ENCODE measurements at regions not wholly inside any gene's neighbourhood (a gene's known extent, or its start where the extent isn't known, plus 50 kb on each side); places are given as distances from the start of the nearest gene placed in this dataset.
"Not testable (repeated sequence)": the region's sequence is repeated elsewhere in the genome, so short reads cannot be mapped to it uniquely, and the experiment has no call there.

DNA sequence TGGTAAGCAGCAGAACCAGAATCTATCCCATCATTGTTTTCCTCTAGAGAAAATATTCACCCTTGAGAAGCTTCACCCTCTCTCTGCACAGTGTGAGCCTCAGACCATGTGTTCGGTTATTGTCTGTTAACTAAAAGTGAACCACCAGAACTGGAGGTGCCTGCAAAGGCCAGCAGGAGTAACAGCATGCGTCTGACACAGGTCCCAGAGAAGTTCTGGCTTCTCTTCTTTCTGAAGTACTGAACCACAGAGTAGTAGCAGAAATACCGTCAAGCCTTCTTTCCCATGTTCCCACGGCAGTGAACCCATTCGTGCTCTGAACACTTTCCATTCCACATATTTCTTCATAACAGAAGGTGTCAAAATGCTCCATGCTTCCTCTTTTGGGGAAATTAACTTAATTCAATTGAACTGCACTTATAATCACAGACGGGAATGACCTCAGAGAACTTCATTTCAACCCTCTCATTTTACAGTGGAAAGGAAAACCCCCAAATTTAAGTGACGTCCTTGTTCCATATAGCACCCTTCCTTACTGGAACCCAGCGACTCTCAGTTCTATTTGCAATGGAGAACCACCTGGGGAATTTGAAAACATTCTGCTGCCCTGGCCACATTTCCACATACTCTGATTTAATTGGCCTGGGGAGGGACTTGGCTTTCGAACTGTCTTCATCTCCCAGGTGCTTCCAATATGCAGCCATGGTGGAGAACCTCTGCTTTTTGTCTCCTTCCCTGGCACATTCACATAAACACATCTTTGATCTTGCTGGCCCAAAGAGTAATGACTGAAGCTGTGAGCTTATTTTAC, 519.1 kb downstream of the RNF144A start:
- no peak for DNase-seq

DNA sequence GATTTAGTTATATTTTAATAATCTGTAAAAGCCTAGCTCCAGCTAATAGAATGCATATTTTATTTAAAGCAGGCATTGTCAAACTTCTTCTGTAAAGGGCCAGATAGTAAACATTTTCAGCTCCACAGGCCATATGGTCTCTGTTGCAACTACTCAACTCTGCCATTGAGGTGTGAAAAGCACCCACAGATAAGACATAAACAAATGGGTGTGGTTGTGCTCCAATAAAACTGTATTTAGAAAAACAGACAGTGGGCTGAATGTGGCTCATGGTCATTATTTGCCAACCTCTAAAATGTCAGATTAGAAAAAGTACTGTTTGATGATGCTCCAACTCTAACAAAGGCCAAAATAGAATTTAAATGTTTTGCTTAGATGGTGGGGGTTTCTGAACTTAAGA, 519.9 kb downstream of the RNF144A start:
- DNase-seq = no peak

DNA sequence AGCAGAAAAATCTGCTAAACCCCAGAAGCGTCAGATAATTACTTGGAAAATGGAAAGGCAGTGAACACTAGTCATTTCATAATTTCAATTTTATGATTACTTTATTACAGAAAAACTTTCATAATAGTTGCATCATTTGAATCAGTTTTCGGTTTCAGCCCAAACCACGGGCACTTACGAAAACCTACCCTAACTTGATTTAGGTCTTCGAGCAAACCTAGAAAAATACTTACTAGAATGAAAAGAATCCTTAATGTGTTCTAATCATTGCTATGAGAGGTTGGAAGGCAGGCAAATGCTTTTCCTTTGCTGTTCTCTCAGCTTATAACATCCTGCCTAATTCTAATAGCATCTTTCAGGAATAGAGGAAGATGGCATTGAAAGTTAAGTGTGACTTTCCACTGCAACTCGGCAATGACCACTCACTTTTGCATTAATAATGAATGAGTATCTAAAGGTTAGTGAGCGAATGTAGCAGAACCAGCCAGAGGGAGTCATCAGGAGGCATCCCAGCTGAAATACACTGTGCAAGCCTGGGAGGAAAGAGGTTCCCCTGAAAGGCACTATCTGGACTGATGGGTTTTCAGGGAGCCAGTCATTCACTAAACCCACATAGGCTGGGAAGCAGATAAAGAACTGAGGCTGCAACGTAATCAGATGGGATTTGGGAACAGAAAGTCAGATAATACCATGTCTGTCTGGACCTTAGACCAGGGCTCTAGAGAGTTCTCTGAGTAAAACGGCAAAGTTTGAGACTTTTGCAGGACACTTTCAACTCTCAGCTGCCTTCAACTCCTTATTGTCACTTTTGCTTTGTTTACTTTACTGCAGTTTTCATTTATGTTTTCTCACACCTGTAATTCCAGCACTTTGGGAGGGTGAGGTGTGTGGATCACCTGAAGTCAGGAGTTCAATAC, 520.8 kb downstream of the RNF144A start:
- DNase-seq = peak; percentile 48

DNA sequence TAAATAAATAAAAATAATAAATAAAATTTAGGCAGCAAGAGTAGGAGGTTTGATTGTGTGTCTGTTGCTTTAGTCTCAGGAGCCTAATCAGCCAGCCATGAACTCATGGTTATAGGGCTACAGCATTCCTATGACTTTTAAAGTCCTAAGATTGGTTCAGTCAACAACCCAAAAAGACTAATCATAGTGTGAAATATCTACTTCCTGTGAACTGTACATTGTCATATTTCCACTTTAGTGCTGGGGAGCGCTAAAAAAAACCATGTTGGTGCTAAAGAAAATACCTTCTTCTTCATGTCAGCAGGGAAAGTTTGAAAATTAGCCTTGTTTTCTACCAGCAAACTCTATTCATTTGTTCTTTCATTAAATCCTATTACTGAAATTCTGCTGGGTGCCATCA, 521.6 kb downstream of the RNF144A start:
- no peak for DNase-seq

DNA sequence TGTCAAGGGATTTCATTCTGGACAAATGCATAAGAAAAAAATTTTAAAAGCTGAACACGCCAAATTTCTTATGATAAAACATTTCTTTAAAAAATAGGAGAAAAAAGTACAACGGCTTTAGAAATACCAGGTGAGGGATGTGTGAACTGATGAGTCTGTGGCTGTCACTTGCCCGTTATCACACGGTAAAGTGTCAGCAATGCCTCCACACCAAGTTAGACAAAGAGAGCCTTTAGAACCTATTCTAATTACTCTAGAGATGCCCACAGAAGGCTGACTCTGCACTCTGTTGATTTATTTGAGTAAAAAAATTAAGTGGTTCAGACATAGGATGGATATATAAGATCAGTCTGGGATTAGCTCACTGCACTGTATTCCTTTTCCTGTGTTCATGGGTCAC, 523.8 kb downstream of the RNF144A start:
- DNase-seq = no peak

DNA sequence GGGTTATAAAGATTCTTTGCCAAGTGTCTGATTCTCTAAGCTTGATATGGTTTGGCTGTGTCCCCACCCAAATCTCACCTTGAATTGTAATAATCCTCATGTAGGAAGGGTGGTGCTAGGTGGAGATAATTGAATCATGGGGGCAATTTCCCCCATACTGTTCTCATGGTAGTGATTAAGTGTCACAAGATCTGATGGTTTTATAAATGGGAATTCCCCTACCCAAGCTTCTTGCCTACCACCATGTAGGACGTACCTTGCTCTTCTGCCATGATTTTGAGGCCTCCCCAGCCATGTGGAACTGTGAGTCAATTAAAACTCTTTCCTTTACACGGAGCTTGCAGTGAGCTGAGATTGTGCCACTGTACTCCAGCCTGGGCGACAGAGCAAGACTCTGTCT, 524.6 kb downstream of the RNF144A start:
- not testable (repeated sequence) for DNase-seq

DNA sequence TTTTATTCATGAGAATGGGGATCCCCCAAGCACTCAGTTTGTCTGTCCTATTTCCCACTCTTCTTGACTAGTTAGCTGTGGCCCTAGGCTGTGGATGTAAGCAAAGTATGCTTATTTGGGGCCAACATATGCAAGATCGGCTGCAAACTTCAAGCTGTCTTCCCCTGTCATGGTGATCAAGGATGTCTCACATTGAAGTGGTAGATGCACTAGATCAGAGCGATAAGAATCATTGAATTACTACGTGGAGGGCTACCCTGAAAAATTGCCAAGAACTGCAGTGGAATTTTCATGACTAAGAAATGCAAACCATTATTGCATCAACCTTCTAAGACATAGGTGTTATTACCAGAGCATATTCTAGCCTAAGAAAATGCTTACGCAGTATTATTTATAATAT, 527.4 kb downstream of the RNF144A start:
- no peak for DNase-seq

DNA sequence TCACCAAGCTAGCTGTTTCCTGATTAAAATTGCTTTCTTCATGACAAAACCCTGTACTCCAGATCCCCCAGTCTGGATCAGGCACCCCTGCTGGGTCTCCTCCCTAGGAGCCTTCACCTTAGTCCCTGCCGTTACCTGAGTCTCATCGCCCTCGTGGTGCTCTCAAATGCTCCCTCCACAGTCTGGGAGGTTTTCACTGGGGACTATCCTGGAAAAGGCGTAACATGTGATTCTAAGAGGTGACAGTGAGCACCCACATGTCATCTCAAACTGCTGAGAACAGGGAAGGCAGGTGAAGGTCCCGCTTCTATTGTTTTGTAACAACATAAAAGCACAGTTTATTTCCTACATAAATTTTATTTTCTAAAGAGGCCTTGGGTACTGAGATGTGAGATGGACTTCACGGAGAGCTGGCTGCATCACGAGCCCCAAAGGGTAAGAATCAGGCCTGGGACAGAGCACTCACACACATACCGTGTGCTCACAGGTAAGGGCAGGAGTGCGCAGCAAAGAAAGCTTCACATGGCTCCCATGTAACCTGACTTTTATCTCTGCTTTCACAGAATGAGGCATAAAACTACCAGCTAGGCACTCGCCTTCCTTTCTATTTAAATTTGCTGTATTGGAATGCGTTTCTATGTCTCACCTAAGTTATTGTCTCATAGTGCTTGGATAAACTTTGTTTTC, 531.5 kb downstream of the RNF144A start:
- no peak for DNase-seq

DNA sequence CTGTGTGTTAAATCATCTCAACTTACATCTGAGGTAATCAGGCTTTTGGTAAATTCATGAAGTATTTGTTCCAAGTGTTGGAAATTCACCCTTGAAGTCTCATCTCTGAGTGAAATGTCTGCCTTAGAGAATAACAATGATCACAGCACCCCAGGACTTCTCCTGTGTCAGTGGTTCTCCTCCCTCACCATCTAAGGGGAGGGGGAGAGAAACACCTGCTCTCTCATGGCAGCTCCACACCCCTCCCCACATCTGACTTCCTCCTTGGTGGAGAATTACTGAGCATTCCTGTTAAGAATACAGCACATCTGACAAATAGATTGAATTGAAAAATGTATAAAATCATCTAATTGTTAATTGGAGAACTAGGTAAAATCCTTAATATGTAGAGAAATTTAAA, 532.1 kb downstream of the RNF144A start:
- no peak for DNase-seq

DNA sequence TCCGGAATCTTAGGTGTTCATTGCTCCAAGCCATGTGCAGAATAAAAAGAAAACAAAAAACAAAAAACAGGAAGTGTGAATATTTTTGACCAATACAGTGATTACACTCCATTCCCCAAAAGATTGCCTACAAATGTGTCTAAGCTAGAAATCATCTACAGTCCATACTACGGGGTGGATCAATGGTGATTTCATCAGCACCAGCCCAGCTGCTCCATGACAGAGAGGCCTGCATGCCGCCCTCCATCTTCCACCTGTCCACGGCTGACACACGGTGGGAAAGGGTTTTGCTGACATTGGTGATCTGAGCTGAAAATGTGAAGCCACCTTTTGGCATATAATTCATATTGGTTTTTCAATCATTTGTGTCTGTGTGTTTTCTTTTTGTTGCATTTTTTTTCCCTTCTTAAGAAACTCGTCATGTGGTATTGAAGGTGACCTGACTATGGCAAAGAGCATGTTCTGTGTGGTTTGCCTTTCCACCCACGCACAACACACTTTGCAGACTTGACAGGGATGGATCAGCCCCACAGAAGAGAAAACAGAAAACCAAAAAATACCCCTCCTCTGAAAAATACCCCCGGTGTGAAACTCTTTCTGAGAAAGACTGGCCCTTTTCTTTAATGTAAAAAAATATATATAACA, 533.1 kb downstream of the RNF144A start:
- peak; percentile 66 for DNase-seq

DNA sequence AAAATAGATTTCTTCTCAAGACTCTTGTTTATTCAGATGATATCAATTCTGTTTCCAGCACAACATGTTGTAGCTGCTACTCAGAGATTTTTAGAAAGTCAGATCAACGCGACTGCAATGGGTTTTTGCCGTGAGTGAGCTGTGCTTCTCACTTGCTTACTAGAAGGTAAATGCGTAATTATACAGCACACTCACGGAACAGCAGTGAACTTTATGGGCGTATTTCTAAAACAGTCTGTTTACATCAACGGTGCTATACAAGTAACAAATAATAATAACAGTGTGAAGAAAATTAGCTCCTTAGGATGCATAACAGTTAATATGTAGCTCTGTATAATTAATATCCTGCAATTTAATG, 533.6 kb downstream of the RNF144A start:
- DNase-seq = no peak

DNA sequence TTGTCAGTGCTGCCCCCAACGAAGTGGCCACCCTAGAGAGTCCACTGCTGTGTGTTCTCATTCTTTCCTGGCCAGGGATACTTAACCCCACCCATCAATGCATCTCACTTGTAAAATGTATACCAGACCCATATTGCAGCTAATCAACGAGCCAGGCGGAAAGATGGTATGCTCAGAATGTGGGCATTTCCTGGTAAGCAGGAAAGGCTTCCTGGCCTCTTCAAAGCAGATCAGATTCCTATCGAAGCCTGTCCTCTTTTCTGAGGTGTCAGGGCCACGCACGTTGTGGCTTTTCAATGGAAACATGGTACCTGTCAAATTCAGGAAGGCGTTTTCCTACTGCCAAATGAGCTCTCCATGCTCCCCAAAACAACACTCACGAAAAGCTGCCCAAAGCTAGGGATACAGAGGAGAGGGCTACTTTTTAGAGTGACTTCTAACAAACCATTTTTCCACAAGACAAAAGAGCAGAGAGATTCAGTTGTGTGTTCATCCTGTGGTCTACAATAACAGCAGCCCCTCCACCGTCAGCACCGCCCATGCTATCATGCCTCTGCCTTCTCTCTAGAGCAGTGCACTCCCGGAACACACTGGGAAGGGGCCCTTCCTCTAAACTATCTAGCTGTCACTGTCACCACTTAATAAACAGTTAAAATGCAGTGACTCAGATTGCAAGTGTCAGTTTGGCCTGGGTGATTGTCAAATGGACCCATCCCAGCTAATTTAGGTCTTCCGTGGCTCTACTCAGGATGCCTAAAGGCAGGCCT, 535.1 kb downstream of the RNF144A start:
- DNase-seq = no peak

DNA sequence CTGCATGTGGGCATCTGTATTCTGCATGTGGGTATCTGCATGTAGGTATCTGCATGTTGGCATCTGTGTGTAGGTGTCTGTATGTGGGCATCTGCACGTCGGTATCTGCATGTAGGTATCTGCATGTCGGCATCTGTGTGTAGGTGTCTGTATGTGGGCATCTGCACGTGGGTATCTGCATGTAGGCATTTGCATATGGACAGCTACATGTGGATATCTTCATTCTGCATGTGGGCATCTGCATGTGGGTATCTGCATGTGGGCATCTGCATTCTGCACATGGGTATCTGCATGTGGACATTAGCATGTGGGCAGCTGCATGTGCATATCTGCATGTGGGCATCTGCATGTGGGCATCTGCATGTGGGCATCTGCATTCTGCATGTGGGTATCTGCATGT, 537.4 kb downstream of the RNF144A start:
- DNase-seq = no peak

DNA sequence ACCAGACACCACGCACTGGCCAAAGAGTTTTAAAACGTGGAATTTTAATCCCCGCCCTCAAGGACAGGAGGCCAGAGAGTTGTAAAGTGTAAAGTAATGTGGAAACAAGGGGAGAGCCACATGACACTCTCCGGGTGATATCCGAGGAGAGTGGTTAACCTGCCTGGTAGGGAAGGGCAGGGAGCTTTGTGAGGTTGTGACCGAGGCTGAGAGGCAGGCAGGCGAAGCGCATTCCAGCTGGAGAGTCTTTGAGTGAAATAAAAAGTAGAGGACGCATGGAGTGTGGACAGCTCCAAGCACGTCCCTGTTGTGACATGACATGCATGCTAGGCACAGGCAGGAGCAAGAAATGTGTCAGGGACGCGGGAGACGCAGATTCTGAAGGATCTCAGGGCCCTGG, 539.5 kb downstream of the RNF144A start:
- no peak for DNase-seq

DNA sequence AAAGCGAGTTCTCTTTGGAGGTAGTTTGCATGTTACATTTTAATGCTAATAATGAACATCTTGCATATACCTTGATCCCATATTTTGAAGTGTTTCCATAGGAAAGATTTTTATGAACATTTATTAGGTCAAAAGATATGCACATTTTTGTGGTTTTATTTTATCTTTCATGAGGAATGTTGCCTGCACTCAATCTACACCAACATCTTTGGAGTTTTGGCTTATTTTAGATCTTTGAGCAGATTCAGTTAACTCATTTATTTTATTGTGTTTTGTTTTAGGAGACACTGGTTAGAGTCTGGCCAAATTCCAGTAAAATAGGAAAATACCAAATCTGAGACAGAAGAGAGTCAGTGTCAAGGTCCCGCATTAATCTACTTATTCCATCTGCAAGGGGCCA, 540.9 kb downstream of the RNF144A start:
- DNase-seq = no peak

DNA sequence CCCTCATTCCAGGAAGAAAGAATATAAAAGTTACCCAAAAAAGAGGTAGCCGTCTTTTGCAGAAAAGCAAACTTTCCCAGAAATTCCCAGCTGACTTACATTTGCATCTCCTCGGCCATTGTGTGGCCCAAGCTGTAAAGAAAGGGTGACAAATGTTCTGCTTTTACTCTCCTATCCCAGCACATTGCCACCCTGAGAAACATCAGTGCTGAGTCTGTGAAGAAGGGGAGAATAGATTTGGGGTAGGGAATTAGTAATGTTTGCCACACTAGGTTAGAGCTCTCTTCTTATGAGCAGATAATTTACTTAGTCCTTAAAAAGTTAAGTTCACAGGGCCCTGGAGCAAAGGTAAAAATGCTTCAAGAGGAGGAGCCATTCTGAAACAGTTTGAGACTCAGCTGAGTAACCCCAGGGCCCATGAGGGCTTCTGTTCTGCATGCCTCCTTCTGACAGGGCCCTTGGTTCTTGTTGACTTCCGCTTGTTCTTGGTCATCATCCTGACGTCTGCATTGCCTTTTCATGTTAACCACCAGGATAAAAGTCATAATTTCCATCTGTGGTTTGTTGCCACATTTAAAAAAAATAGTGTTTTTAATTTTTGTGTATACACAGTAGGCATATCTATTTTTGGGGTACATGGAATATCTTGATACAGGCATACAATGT, 550.7 kb downstream of the RNF144A start:
- peak; percentile 49 for DNase-seq

DNA sequence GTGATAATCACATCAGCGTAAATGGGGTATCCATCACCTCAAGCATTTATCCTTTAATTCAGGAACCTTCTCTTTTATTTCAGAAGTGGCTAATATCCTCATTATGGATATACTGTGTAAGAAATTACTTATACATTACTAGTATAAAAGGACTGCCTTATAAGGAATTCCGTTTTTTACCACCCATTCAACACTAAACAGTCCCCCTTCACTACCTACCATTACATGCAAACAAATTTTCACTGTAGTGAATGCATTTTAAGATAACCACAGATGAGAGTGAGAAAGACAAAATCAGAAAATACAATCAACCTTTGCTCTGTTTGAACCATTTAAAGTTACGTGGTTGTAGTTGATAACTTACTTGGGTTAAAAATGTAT, 551.2 kb downstream of the RNF144A start:
- no peak for DNase-seq

DNA sequence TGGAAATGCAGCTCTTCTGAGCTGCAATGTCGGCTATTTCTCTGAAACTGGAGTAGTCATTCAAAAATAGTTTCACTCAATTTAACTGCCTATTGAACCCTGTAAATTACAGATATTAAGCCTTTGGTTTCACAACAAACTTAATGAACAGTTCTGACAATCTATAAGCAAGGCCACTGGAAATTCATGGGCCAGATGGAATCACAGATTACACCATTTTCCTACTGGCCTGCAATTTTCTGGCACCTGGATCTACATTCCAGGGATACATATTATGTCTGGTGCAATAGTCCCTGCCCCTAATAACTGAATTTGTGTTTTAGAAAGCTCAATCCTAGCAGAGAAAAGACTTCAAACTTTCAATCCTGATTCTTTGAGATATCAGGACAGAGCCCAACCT, 551.7 kb downstream of the RNF144A start:
- no peak for DNase-seq

DNA sequence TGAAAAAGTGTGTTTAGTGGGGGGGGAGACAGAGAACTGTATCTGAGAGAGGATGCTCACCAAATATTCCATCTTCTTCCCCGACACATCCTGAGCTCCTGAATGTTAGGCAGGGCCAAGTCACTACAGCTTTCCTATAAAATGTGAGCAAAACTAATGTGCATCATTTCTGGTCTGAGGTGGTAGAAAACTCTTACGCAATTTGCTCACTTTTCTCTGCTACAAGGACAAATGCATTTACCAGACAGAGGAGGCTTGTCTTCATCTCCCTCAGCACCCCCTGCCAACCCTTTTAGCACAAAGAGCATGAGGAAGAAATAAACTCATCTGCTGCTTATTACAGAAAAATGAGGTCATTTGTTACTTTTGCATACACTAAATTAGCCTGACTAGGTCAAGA, 554.0 kb downstream of the RNF144A start:
- DNase-seq = no peak

DNA sequence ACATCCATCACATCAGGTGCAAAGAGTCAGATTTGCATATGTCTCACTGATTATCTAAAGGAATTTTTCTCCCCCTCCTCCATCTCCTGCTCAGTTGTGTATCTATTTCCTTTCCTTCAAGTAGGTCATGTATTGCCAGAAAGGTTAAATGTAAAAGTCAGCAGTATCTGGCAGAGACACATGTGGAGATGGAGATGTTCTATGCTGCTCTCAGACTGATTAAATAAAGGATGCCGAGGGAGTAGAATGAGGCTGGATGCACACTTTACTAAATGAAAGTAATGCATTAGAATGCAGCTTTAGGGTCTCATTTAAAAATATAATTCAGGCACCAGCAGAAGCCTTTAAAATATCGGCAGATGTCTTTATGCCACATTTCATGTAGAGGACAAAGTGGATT, 555.3 kb downstream of the RNF144A start:
- DNase-seq = no peak

DNA sequence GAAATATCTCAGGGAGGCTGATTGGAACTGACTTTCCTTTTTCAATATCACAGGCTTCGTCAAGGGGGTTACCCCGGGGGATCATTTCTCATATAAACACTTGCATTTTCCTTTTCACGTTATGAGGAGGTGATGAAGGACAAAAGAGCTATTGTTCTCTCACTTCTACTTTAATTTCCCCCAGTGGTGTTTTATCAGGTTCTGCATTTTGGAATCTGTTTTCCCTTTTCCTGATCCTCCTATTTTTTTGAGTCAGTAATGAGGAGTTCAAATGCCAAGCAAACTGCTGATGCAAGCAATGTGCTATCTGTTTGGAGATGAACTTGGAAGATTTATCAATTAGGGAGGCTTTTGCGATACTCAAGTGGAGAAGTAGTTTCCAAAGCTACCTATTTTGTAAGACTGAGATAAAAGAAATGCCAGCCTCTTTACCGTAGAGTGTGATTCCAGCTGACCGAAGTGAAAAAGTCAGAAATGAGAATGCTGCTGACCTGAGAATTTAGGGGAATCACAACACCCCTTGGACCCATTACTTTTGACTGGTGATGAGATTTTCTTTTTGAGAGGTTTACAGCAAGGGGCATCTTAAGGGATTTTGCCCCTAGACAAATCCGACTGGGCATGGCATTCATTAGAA, 556.0 kb downstream of the RNF144A start:
- DNase-seq = no peak
